ENCODE measurements at regions not wholly inside any gene's neighbourhood (a gene's known extent, or its start where the extent isn't known, plus 50 kb on each side); places are given as distances from the start of the nearest gene placed in this dataset.
"Not testable (repeated sequence)": the region's sequence is repeated elsewhere in the genome, so short reads cannot be mapped to it uniquely, and the experiment has no call there.

- no peak for TF ChIP-seq EP300 (IDR thresholded peaks at IDR 0.05)
- TF ChIP-seq POLR2A (IDR thresholded peaks at IDR 0.05) = no peak
- no peak for TF ChIP-seq CTCF (IDR thresholded peaks at IDR 0.05)
- intact Hi-C loops (cut with DNase I) = no loop called here
- no peaks in the 10 kb centered on the region for H3K27me3 ChIP-seq
These were observed 199.5 kb downstream of the TBC1D2B start for GRCh38 chr15:77877869-77878577.

GRCh38 chr15:77876107-77876820, 201.2 kb downstream of the TBC1D2B start:
- intact Hi-C loops (cut with DNase I); DNase-seq: not testable (repeated sequence)

More at GRCh38 chr15:77877869-77878577, 199.5 kb downstream of the TBC1D2B start:
- no peak overlapping the region for H3K4me3 ChIP-seq
- H3K9me3 ChIP-seq = no peaks in the 10 kb centered on the region
- DNase-seq = no peak
- no peaks in the 10 kb centered on the region for H3K36me3 ChIP-seq
- no peak overlapping the region for H3K27ac ChIP-seq
- H3K4me1 ChIP-seq (ENCODE audit: insufficient read depth) = no peaks in the 10 kb centered on the region
- WGBS, 3 donors = 71 to 75% (median 75%) methylated on average over 5 of the region's 5 CpGs

GRCh38 chr15:77875066-77875721, 202.3 kb downstream of the TBC1D2B start:
- H3K27ac ChIP-seq; H3K36me3 ChIP-seq; intact Hi-C loops (cut with DNase I); H3K4me1 ChIP-seq (ENCODE audit: insufficient read depth); H3K4me3 ChIP-seq; H3K27me3 ChIP-seq; H3K9me3 ChIP-seq: not testable (repeated sequence)
- WGBS, 3 donors = 24 to 54% (median 42%) methylated on average over 11 to 13 of the region's 13 CpGs
- DNase-seq = peak in 2 of 5 donors; percentile 40 to 46

More at GRCh38 chr15:77876107-77876820, 201.2 kb downstream of the TBC1D2B start:
- H3K9me3 ChIP-seq; H3K4me3 ChIP-seq; H3K4me1 ChIP-seq (ENCODE audit: insufficient read depth); H3K27ac ChIP-seq; H3K36me3 ChIP-seq; H3K27me3 ChIP-seq: not testable (repeated sequence)
- 32 to 48% (median 44%) methylated on average over 3 of the region's 9 CpGs for WGBS, 3 donors

- no peaks in the 10 kb centered on the region for H3K9me3 ChIP-seq
- WGBS, 3 donors = 76 to 85% (median 83%) methylated on average over 4 of the region's 4 CpGs
- H3K27ac ChIP-seq = no peak overlapping the region
- TF ChIP-seq EP300 (IDR thresholded peaks at IDR 0.05) (no peak), CTCF (IDR thresholded peaks at IDR 0.05) (no peak), POLR2A (IDR thresholded peaks at IDR 0.05) (no peak)
- no peaks in the 10 kb centered on the region for H3K36me3 ChIP-seq
- no peaks in the 10 kb centered on the region for H3K4me1 ChIP-seq (ENCODE audit: insufficient read depth)
- H3K27me3 ChIP-seq = no peaks in the 10 kb centered on the region
- DNase-seq = no peak
- no peak overlapping the region for H3K4me3 ChIP-seq
- intact Hi-C loops (cut with DNase I) = no loop called here
These were observed 203.4 kb downstream of the TBC1D2B start for GRCh38 chr15:77874063-77874462.

DNA sequence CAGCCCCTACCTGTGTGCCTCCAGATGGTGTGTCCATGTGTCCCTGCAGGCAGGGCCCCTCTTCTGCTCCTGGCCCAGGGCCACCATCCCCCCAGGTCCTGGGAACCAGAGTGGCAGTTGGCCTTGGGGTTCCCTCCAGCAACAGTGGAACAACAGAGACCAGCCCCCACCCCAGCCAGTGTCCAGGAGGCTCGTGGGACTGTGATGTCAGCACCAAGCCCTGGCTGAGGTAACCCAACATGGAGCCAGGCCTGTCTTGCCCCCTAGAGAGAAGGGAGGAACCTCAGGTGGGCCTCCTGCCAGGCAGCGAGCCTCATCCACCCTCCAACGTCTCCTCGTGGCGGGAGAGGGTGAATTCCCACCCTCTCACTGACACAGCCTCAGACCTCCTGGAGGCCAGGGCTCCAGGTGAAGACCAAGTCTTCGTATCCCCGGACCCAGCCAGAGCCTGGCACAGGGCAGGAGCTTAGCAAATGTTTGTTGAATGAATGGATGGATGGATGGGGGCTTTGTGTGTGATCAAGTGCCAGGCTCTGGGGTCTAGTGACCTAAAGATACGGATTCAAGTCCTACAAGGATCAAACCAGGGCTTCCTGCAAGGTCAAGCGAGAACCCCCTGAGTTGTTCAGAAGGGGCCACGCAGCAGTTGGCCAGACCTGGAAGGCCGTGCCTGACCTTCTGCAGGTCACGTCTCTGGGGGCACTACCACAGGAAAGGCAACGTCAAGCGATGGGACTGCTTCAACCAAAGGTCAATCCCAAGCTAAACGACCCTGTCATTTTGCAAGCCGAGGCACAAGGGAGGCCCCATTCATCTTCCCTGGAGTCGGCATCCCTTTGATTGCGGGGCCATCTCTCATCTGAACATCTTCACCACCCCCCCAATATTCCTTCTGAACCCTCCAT, 204.7 kb downstream of the TBC1D2B start:
- H3K27me3 ChIP-seq; H3K27ac ChIP-seq; intact Hi-C loops (cut with DNase I); H3K4me1 ChIP-seq (ENCODE audit: insufficient read depth); H3K4me3 ChIP-seq; H3K36me3 ChIP-seq; DNase-seq; H3K9me3 ChIP-seq: not testable (repeated sequence)
- 79 to 83% (median 81%) methylated on average over 18 of the region's 18 CpGs for WGBS, 3 donors

Data from ovary (tissue), 7 donors.